ENCODE measurements at regions not wholly inside any gene's neighbourhood (a gene's known extent, or its start where the extent isn't known, plus 50 kb on each side); places are given as distances from the start of the nearest gene placed in this dataset.
"Not testable (repeated sequence)": the region's sequence is repeated elsewhere in the genome, so short reads cannot be mapped to it uniquely, and the experiment has no call there.

GRCh38 chr13:62110079-62110478 lies 694.4 kb upstream of the PCDH20 start:
- ChIA-PET RAD21 (ENCODE audit: low non-redundant PET in 1 of 2, low total read pairs in 2 of 2, uncharacterized antibody in 2 of 2, unreplicated experiment in 2 of 2) (no interaction called here), POLR2A (no interaction called here), CTCF (no interaction called here)
- Histone ChIP-seq H3K4me1 (ENCODE audit: control insufficient read depth in 1 of 2, insufficient read depth in 2 of 2, low read length in 2 of 2) (no peaks in the 10 kb centered on the region), H3K4me2 (ENCODE audit: low read length) (no peak overlapping the region), H4K20me1 (ENCODE audit: insufficient read depth) (no peaks in the 10 kb centered on the region), H3K9me3 (ENCODE audit: control insufficient read depth in 1 of 2, insufficient read depth in 1 of 2, low read depth in 1 of 2, low read length in 2 of 2) (no peaks in the 10 kb centered on the region), H3K79me2 (ENCODE audit: insufficient read depth, low read length) (no peaks in the 10 kb centered on the region), H3K9ac (ENCODE audit: low read length) (no peak overlapping the region), H3K4me3 (replicated peaks in 1 of 2; ENCODE audit: low read depth in 1 of 2, low read length in 2 of 2) (no peak overlapping the region), H3K9me2 (ENCODE audit: insufficient read depth) (no peaks in the 10 kb centered on the region), H3K36me3 (ENCODE audit: control insufficient read depth in 1 of 2, insufficient read depth in 2 of 2, low read length in 2 of 2) (no peaks in the 10 kb centered on the region), H2AFZ (ENCODE audit: low read depth, low read length, poor library complexity, severe bottlenecking) (peak overlapping the region; percentile 48), H3K27ac (ENCODE audit: low read depth, low read length) (no peak overlapping the region), H3K27me3 (ENCODE audit: insufficient read depth, low read length) (no peaks in the 10 kb centered on the region)
- TF ChIP-seq CEBPB (IDR thresholded peaks at IDR 0.05; ENCODE audit: low read depth) (no peak), ZNF274 (IDR thresholded peaks at IDR 0.05; ENCODE audit: low read depth, low read length) (no peak), ZBTB33 (IDR thresholded peaks at IDR 0.05; ENCODE audit: extremely low read depth, insufficient replicate concordance, low read length) (no peak), ZFX (IDR thresholded peaks at IDR 0.05) (no peak), YY1 (IDR thresholded peaks at IDR 0.05; ENCODE audit: extremely low read depth, insufficient replicate concordance, low read depth, low read length) (no peak), RAD21 (IDR thresholded peaks at IDR 0.05; ENCODE audit: low read depth) (no peak), EZH2 (IDR thresholded peaks at IDR 0.05) (no peak), JUND (IDR thresholded peaks at IDR 0.05) (no peak), POLR2A (IDR thresholded peaks at IDR 0.05; ENCODE audit: borderline replicate concordance, extremely low read depth, insufficient read depth, insufficient read length) (no peak), FOSL1 (IDR thresholded peaks at IDR 0.05; ENCODE audit: low read depth) (no peak), POLR2AphosphoS5 (IDR thresholded peaks at IDR 0.05; ENCODE audit: low read depth, low read length) (no peak), EZH2phosphoT487 (IDR thresholded peaks at IDR 0.05; ENCODE audit: borderline replicate concordance) (no peak), TCF7L2 (IDR thresholded peaks at IDR 0.05; ENCODE audit: borderline replicate concordance, extremely low read depth, insufficient read depth, insufficient read length) (no peak), CBX3 (IDR thresholded peaks at IDR 0.05; ENCODE audit: low read depth) (no peak)
- TF ChIP-seq, protein P1, sequence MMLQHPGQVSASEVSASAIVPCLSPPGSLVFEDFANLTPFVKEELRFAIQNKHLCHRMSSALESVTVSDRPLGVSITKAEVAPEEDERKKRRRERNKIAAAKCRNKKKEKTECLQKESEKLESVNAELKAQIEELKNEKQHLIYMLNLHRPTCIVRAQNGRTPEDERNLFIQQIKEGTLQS (IDR thresholded peaks at IDR 0.05), result no peak
- TF ChIP-seq, protein P2, sequence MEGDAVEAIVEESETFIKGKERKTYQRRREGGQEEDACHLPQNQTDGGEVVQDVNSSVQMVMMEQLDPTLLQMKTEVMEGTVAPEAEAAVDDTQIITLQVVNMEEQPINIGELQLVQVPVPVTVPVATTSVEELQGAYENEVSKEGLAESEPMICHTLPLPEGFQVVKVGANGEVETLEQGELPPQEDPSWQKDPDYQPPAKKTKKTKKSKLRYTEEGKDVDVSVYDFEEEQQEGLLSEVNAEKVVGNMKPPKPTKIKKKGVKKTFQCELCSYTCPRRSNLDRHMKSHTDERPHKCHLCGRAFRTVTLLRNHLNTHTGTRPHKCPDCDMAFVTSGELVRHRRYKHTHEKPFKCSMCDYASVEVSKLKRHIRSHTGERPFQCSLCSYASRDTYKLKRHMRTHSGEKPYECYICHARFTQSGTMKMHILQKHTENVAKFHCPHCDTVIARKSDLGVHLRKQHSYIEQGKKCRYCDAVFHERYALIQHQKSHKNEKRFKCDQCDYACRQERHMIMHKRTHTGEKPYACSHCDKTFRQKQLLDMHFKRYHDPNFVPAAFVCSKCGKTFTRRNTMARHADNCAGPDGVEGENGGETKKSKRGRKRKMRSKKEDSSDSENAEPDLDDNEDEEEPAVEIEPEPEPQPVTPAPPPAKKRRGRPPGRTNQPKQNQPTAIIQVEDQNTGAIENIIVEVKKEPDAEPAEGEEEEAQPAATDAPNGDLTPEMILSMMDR (IDR thresholded peaks at IDR 0.05 in 2 of 3, conservative IDR thresholded peaks at IDR 0.05 in 1 of 3; ENCODE audit: borderline replicate concordance in 1 of 3, insufficient read depth in 1 of 3, low read depth in 2 of 3, low read length in 2 of 3), result no peak
- ATAC-seq (no peak), DNase-seq (ENCODE audit: low read depth, low spot score) (no peak)
- BruUV-seq (replicated peaks), result no TSS peak
- intact Hi-C loops (cut with micrococcal nuclease), result no loop called here

GRCh38 chr13:62104136-62104535 lies 688.5 kb upstream of the PCDH20 start:
- H3K9ac ChIP-seq (ENCODE audit: low read length); H3K4me2 ChIP-seq (ENCODE audit: low read length); H3K4me3 ChIP-seq (replicated peaks in 1 of 2; ENCODE audit: low read depth in 1 of 2, low read length in 2 of 2); H3K36me3 ChIP-seq (ENCODE audit: control insufficient read depth in 1 of 2, insufficient read depth in 2 of 2, low read length in 2 of 2); H3K4me1 ChIP-seq (ENCODE audit: control insufficient read depth in 1 of 2, insufficient read depth in 2 of 2, low read length in 2 of 2); ATAC-seq; H2AFZ ChIP-seq (ENCODE audit: low read depth, low read length, poor library complexity, severe bottlenecking); POLR2A ChIA-PET; CTCF ChIA-PET; H3K79me2 ChIP-seq (ENCODE audit: insufficient read depth, low read length); intact Hi-C loops (cut with micrococcal nuclease); DNase-seq (ENCODE audit: low read depth, low spot score); H3K9me2 ChIP-seq (ENCODE audit: insufficient read depth); H4K20me1 ChIP-seq (ENCODE audit: insufficient read depth); RAD21 ChIA-PET (ENCODE audit: low non-redundant PET in 1 of 2, low total read pairs in 2 of 2, uncharacterized antibody in 2 of 2, unreplicated experiment in 2 of 2); H3K27ac ChIP-seq (ENCODE audit: low read depth, low read length); BruUV-seq (replicated peaks); H3K27me3 ChIP-seq (ENCODE audit: insufficient read depth, low read length); H3K9me3 ChIP-seq (ENCODE audit: control insufficient read depth in 1 of 2, insufficient read depth in 1 of 2, low read depth in 1 of 2, low read length in 2 of 2): not testable (repeated sequence)

All from HCT116 (cell line).